HS-5 (cell line): ENCODE measurements at regions not wholly inside any gene's neighbourhood (a gene's known extent, or its start where the extent isn't known, plus 50 kb on each side); places are given as distances from the start of the nearest gene placed in this dataset.
A peak's percentile ranks its signal among the peaks of the same experiment; 100 is the strongest.
"Not testable (repeated sequence)": the region's sequence is repeated elsewhere in the genome, so short reads cannot be mapped to it uniquely, and the experiment has no call there.

Experiments
- DNase-seq: peaks from one replicate; pipeline ENCODE4 v3.0.0-alpha.2; 2012; ENCODE audit warnings: low read depth

- no peak for DNase-seq
Observed at GRCh38 chr1:90864681-90865080, 147.6 kb upstream of the BARHL2 start.

GRCh38 chr1:90862782-90863181 lies 145.7 kb upstream of the BARHL2 start:
- no peak for DNase-seq

GRCh38 chr1:90861421-90861820 lies 144.3 kb upstream of the BARHL2 start:
- DNase-seq, result not testable (repeated sequence)

GRCh38 chr1:90856463-90857007 lies 139.4 kb upstream of the BARHL2 start:
- DNase-seq, result no peak

GRCh38 chr1:90854397-90854924 lies 137.4 kb upstream of the BARHL2 start:
- DNase-seq, result no peak

- no peak for DNase-seq
Observed at GRCh38 chr1:90851711-90852050, 134.6 kb upstream of the BARHL2 start.

- peak; percentile 15 for DNase-seq
Observed at GRCh38 chr1:90850898-90851710, 134.0 kb upstream of the BARHL2 start.

- DNase-seq, result no peak
Observed at GRCh38 chr1:90850181-90850897, 133.2 kb upstream of the BARHL2 start.

- DNase-seq, result no peak
Observed at GRCh38 chr1:90841473-90841872, 124.4 kb upstream of the BARHL2 start.

- DNase-seq, result no peak
Observed at GRCh38 chr1:90840352-90840751, 123.2 kb upstream of the BARHL2 start.

- DNase-seq, result no peak
Observed at GRCh38 chr1:90839323-90839722, 122.2 kb upstream of the BARHL2 start.

- no peak for DNase-seq
Observed at GRCh38 chr1:90838720-90839119, 121.6 kb upstream of the BARHL2 start.

- no peak for DNase-seq
Observed at GRCh38 chr1:90837420-90837819, 120.3 kb upstream of the BARHL2 start.

- no peak for DNase-seq
Observed at GRCh38 chr1:90836345-90836679, 119.2 kb upstream of the BARHL2 start.

- DNase-seq, result no peak
Observed at GRCh38 chr1:90835661-90836344, 118.7 kb upstream of the BARHL2 start.

GRCh38 chr1:90834886-90835660 lies 118.0 kb upstream of the BARHL2 start:
- DNase-seq, result no peak

- no peak for DNase-seq
Observed at GRCh38 chr1:90834354-90834885, 117.3 kb upstream of the BARHL2 start.

GRCh38 chr1:90833466-90834110 lies 116.5 kb upstream of the BARHL2 start:
- no peak for DNase-seq

- no peak for DNase-seq
Observed at GRCh38 chr1:90831910-90832309, 114.8 kb upstream of the BARHL2 start.

- no peak for DNase-seq
Observed at GRCh38 chr1:90826834-90827233, 109.7 kb upstream of the BARHL2 start.

GRCh38 chr1:90826024-90826423 lies 108.9 kb upstream of the BARHL2 start:
- DNase-seq, result no peak
